Gastroesophageal sphincter (tissue), 3 donors: ENCODE measurements at regions not wholly inside any gene's neighbourhood (a gene's known extent, or its start where the extent isn't known, plus 50 kb on each side); places are given as distances from the start of the nearest gene placed in this dataset.

ENCODE experiments used
- EP300 ChIP-seq: sonication (generic); formaldehyde crosslinking; IDR thresholded peaks from one replicate; pipeline ENCODE4 v1.6.1; 2017; ENCODE audit warnings: antibody characterized with exemption, mild to moderate bottlenecking
- POLR2A ChIP-seq, 2 donors: fragments of 450-650 bp; IDR thresholded peaks; one replicate each; pipeline ENCODE4 v1.6.1; 2017; ENCODE audit warnings: antibody characterized with exemption in 2 of 2, mild to moderate bottlenecking in 2 of 2, moderate library complexity in 1 of 2
- POLR2AphosphoS5 ChIP-seq: sonication (generic); formaldehyde crosslinking; IDR thresholded peaks from one replicate; pipeline ENCODE4 v1.6.1; 2017; ENCODE audit warnings: antibody characterized with exemption
- TF ChIP-seq, protein P1 (sequence below), 4 experiments: fragments of 200-600 bp in 2 of 4; fragments of 450-650 bp in 2 of 4; sonication (generic) in 1 of 4; IDR thresholded peaks; one replicate each; pipeline ENCODE4 v1.5.1; 2017 to 2019; ENCODE audit warnings: antibody characterized with exemption in 4 of 4, mild to moderate bottlenecking in 2 of 4, moderate library complexity in 2 of 4

DNA sequence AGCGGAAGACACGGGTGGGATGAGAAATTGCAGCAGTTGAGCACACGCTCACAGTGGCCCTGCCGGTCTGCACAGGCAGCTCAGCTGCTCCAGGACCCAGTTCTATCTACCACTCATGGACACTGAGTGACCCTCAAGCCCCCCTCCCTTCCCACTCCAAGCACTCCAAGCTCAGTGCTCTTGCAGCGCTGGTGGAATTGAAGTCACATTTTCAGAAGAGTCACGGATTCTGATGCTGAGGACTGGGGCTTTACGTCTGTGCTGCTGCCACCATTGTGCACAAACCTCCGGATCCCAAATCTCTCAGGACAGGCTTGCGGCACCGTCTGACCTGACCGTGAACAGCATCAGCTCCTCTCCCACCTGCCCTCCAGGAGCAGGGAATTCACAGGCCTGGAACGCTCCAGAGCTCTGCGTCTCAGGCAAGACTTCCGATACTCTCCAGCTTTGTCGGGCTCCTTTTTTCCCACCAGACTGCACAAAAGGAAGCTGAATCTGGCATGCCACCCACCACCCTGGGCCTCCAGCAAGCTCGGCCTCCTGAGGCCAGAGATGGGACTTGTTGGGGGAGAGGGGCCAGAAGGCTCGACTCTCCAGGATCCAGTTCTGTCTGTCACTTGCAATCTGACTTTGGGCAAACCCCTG, 213.1 kb upstream of the RTL1 start:
- no peak for TF ChIP-seq EP300
- no peak for TF ChIP-seq POLR2A (IDR thresholded peaks at IDR 0.05)
- TF ChIP-seq, protein P1, sequence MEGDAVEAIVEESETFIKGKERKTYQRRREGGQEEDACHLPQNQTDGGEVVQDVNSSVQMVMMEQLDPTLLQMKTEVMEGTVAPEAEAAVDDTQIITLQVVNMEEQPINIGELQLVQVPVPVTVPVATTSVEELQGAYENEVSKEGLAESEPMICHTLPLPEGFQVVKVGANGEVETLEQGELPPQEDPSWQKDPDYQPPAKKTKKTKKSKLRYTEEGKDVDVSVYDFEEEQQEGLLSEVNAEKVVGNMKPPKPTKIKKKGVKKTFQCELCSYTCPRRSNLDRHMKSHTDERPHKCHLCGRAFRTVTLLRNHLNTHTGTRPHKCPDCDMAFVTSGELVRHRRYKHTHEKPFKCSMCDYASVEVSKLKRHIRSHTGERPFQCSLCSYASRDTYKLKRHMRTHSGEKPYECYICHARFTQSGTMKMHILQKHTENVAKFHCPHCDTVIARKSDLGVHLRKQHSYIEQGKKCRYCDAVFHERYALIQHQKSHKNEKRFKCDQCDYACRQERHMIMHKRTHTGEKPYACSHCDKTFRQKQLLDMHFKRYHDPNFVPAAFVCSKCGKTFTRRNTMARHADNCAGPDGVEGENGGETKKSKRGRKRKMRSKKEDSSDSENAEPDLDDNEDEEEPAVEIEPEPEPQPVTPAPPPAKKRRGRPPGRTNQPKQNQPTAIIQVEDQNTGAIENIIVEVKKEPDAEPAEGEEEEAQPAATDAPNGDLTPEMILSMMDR (IDR thresholded peaks at IDR 0.05) = no peak
- TF ChIP-seq POLR2AphosphoS5 = no peak
